ENCODE measurements at regions not wholly inside any gene's neighbourhood (a gene's known extent, or its start where the extent isn't known, plus 50 kb on each side); places are given as distances from the start of the nearest gene placed in this dataset.
"Not testable (repeated sequence)": the region's sequence is repeated elsewhere in the genome, so short reads cannot be mapped to it uniquely, and the experiment has no call there.

DNA sequence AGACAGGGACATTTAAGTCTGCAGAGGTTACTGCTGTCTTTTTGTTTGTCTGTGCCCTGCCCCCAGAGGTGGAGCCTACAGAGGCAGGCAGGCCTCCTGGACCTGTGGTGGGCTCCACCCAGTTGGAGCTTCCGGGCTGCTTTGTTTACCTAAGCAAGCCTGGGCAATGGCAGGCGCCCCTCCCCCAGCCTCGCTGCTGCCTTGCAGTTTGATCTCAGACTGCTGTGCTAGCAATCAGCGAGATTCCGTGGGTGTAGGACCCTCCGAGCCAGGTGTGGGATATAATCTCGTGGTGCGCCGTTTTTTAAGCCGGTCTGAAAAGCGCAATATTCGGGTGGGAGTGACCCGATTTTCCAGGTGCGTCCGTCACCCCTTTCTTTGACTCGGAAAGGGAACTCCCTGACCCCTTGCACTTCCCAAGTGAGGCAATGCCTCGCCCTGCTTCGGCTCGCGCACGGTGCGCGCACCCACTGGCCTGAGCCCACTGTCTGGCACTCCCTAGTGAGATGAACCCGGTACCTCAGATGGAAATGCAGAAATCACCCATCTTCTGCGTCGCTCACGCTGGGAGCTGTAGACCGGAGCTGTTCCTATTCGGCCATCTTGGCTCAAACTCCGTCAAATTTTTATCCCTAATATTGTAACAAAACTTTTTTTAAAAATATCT lies 101.2 kb upstream of the CPHXL start:
- H3K36me3 ChIP-seq (ENCODE audit: control insufficient read depth in 2 of 2, extremely low read depth in 1 of 2, insufficient read depth in 2 of 2, low read length in 2 of 2); H3K27ac ChIP-seq (ENCODE audit: insufficient read depth, low read depth, low read length); H3K9me1 ChIP-seq (replicated peaks; ENCODE audit: control insufficient read depth, extremely low read depth, insufficient read depth, low read length); H3K9me3 ChIP-seq (replicated peaks; ENCODE audit: control insufficient read depth, insufficient read depth, low read length); FAIRE-seq; H3K9ac ChIP-seq (replicated peaks; ENCODE audit: extremely low read depth, insufficient read depth, low read length); POLR2A ChIA-PET; dilution Hi-C loops (cut with MboI; ENCODE audit: extremely low pct_ligation_motif_present, low sequenced_read_pairs); H3K79me2 ChIP-seq (ENCODE audit: control insufficient read depth, insufficient read depth, low read length); CTCF ChIA-PET; H3K4me2 ChIP-seq (ENCODE audit: insufficient read depth, low read length); H4K20me1 ChIP-seq (replicated peaks; ENCODE audit: control insufficient read depth, extremely low read depth, insufficient read depth, low read length); H3K4me1 ChIP-seq (ENCODE audit: control insufficient read depth, extremely low read depth, insufficient read depth, low read length); intact Hi-C loops (cut with micrococcal nuclease); H3K4me3 ChIP-seq (replicated peaks in 1 of 3; ENCODE audit: insufficient read depth in 1 of 3, low read depth in 1 of 3, low read length in 3 of 3); H2AFZ ChIP-seq (ENCODE audit: low read depth, low read length); DNase-seq (ENCODE audit: low read depth, low spot score); BruUV-seq (replicated peaks); H3K27me3 ChIP-seq (ENCODE audit: control insufficient read depth in 2 of 2, insufficient read depth in 2 of 2, low read length in 2 of 2): not testable (repeated sequence)

DNA sequence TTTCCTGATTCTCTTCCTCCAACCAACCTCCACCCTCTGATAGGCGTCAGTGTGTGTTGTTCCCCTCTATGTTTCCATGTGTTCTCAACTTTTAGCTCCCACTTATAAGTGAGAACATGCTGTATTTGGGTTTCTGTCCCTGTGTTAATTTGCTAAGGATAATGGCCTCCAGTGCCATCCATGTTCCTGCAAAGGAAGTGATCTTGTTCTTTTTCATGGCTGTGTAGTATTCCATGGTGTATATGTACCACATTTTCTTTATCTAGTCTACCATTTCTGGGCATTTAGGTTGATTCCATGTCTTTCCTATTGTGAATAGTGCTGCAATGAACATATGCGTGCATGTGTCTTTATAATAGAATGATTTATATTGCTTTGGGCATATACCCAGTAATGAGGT lies 107.1 kb upstream of the CPHXL start:
- H3K27me3 ChIP-seq (ENCODE audit: control insufficient read depth in 2 of 2, insufficient read depth in 2 of 2, low read length in 2 of 2); H3K9me3 ChIP-seq (replicated peaks; ENCODE audit: control insufficient read depth, insufficient read depth, low read length); dilution Hi-C loops (cut with MboI; ENCODE audit: extremely low pct_ligation_motif_present, low sequenced_read_pairs); FAIRE-seq; H3K4me3 ChIP-seq (replicated peaks in 1 of 3; ENCODE audit: insufficient read depth in 1 of 3, low read depth in 1 of 3, low read length in 3 of 3); H3K4me1 ChIP-seq (ENCODE audit: control insufficient read depth, extremely low read depth, insufficient read depth, low read length); CTCF ChIA-PET; H3K9ac ChIP-seq (replicated peaks; ENCODE audit: extremely low read depth, insufficient read depth, low read length); H3K36me3 ChIP-seq (ENCODE audit: control insufficient read depth in 2 of 2, extremely low read depth in 1 of 2, insufficient read depth in 2 of 2, low read length in 2 of 2); H3K79me2 ChIP-seq (ENCODE audit: control insufficient read depth, insufficient read depth, low read length); H3K9me1 ChIP-seq (replicated peaks; ENCODE audit: control insufficient read depth, extremely low read depth, insufficient read depth, low read length); H4K20me1 ChIP-seq (replicated peaks; ENCODE audit: control insufficient read depth, extremely low read depth, insufficient read depth, low read length); H2AFZ ChIP-seq (ENCODE audit: low read depth, low read length); POLR2A ChIA-PET; intact Hi-C loops (cut with micrococcal nuclease); H3K4me2 ChIP-seq (ENCODE audit: insufficient read depth, low read length); H3K27ac ChIP-seq (ENCODE audit: insufficient read depth, low read depth, low read length); BruUV-seq (replicated peaks); DNase-seq (ENCODE audit: low read depth, low spot score): not testable (repeated sequence)

All from endothelial cell of umbilical vein (primary cell).